ENCODE measurements at regions not wholly inside any gene's neighbourhood (a gene's known extent, or its start where the extent isn't known, plus 50 kb on each side); places are given as distances from the start of the nearest gene placed in this dataset.
A peak's percentile ranks its signal among the peaks of the same experiment; 100 is the strongest.
"Not testable (repeated sequence)": the region's sequence is repeated elsewhere in the genome, so short reads cannot be mapped to it uniquely, and the experiment has no call there.

GRCh38 chr6:74607934-74608333, 597.9 kb downstream of the COL12A1 start:
- no peak for DNase-seq

- no peak for DNase-seq
Measured at GRCh38 chr6:74607468-74607867, 598.4 kb downstream of the COL12A1 start.

GRCh38 chr6:74606582-74607071, 599.2 kb downstream of the COL12A1 start:
- no peak for DNase-seq

- no peak for DNase-seq
Measured at GRCh38 chr6:74605922-74606581, 599.8 kb downstream of the COL12A1 start.

GRCh38 chr6:74604279-74604678, 601.6 kb downstream of the COL12A1 start:
- no peak for DNase-seq

GRCh38 chr6:74603322-74604076, 602.4 kb downstream of the COL12A1 start:
- no peak for DNase-seq

GRCh38 chr6:74602206-74602605, 603.6 kb downstream of the COL12A1 start:
- no peak for DNase-seq

- DNase-seq: peak; percentile 3
Measured at GRCh38 chr6:74598462-74599393, 607.1 kb downstream of the COL12A1 start.

- DNase-seq: no peak
Measured at GRCh38 chr6:74597840-74598239, 608.0 kb downstream of the COL12A1 start.

GRCh38 chr6:74597266-74597665, 608.6 kb downstream of the COL12A1 start:
- DNase-seq: no peak

GRCh38 chr6:74596588-74596987, 609.3 kb downstream of the COL12A1 start:
- no peak for DNase-seq

GRCh38 chr6:74594350-74594749, 611.5 kb downstream of the COL12A1 start:
- DNase-seq: not testable (repeated sequence)

GRCh38 chr6:74588094-74588832, 617.6 kb downstream of the COL12A1 start:
- no peak for DNase-seq

GRCh38 chr6:74587386-74587785, 618.5 kb downstream of the COL12A1 start:
- no peak for DNase-seq

GRCh38 chr6:74585753-74586152, 620.1 kb downstream of the COL12A1 start:
- no peak for DNase-seq

GRCh38 chr6:74581681-74582080, 624.2 kb downstream of the COL12A1 start:
- DNase-seq: no peak

GRCh38 chr6:74579794-74580193, 626.1 kb downstream of the COL12A1 start:
- DNase-seq: peak; percentile 1

- no peak for DNase-seq
Measured at GRCh38 chr6:74579047-74579446, 626.8 kb downstream of the COL12A1 start.

GRCh38 chr6:74578339-74578738, 627.5 kb downstream of the COL12A1 start:
- DNase-seq: no peak

GRCh38 chr6:74577619-74578018, 628.2 kb downstream of the COL12A1 start:
- no peak for DNase-seq

- peak; percentile 4 for DNase-seq
Measured at GRCh38 chr6:74574794-74575193, 631.1 kb downstream of the COL12A1 start.

GRCh38 chr6:74573613-74574012, 632.2 kb downstream of the COL12A1 start:
- DNase-seq: no peak

- no peak for DNase-seq
Measured at GRCh38 chr6:74570044-74570443, 635.8 kb downstream of the COL12A1 start.

Measured in NCI-H510A (cell line).